HG03097 (cell line): ENCODE measurements at regions not wholly inside any gene's neighbourhood (a gene's known extent, or its start where the extent isn't known, plus 50 kb on each side); places are given as distances from the start of the nearest gene placed in this dataset.
"Not testable (repeated sequence)": the region's sequence is repeated elsewhere in the genome, so short reads cannot be mapped to it uniquely, and the experiment has no call there.

Experiments
- ATAC-seq: cut with Tn5 transposase; IDR thresholded peaks from one replicate; pipeline ENCODE4 v1.9.1; 2021; ENCODE audit not compliant: unreplicated experiment, low FRiP score

DNA sequence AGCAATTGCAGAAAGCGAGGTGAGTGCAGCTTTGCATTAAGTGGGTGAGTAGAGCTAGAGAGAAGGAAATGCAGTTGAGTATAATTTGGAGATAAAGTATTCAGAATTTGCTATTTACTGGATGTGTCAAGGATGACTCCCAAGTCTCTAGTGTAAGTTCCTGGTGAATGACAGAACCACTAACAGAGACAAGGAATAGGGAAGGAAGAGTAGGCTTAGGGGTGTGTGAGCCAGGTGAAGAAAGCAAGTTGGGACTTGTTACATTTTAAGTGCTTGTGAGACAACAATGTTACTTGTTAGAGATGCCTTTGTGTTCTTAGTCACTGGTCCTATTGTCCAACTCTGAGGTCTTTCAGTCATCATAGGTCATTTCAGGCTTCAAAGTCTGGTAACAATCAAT is 70.8 kb downstream of the TBC1D26 start:
- ATAC-seq = not testable (repeated sequence)

DNA sequence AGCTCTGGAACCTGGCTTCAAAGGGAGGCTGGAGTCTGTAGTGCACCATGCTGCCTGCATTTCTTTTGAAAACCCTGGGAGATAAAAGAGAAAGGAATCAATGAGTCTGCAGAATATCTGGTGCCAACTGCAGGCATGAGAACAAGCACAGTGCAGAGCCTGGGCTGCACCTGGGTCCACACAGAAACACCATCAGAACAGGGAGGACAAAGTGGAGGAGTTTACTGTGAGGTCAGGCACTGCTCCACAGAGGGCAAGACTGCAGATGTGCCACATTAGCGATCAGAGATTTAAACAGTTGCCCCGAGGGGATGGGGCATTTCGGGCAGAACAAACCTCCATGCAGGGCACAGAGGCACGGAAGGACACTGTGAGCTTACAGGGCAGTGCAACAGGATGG is 74.7 kb downstream of the TBC1D26 start:
- not testable (repeated sequence) for ATAC-seq

GRCh38 chr17:15813388-15813787 is 81.3 kb downstream of the TBC1D26 start:
- ATAC-seq = not testable (repeated sequence)

DNA sequence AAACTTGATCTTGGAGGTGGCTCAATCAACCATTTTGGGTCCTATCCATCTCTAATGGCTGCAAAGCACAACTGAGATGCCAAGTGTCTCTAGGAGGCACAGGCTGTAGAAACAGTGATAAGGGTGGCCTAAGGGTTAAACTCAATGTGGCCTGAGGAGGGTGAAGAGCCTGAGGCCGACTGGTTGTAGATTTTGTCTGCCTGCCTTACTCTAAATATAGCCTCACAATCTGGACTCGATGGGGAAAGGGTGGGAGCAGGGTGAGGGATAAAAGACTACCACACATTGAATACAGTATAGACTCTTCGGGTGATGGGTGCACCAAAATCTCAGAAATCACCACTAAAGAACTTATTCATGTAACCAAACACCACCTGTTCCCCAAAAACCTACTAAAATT is 81.9 kb downstream of the TBC1D26 start:
- ATAC-seq = not testable (repeated sequence)

- ATAC-seq = not testable (repeated sequence)
These were observed 85.8 kb downstream of the TBC1D26 start for GRCh38 chr17:15817861-15818260.

GRCh38 chr17:15822280-15822679 is 90.2 kb downstream of the TBC1D26 start:
- not testable (repeated sequence) for ATAC-seq

- ATAC-seq = not testable (repeated sequence)
These were observed 96.7 kb downstream of the TBC1D26 start for GRCh38 chr17:15828727-15829314.

DNA sequence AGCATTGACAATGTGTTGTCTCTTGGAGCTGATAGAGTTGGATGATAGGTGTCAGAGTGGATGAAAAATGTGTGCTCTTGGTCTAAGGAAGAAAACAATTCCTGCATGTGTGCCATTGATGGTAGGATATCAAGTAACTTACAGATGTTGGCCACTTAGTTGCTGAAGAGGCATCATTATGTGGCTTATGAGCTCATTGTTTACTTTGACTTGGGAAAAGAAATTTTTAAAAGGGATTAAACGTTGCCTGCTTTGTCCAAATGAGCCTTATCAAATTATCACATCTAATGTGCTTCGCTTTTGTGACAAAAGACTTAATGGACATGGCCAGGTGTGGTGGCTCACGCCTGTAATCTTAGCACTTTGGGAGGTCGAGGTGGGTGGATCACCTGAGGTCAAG is 98.1 kb downstream of the TBC1D26 start:
- not testable (repeated sequence) for ATAC-seq

- peak; percentile 87 for ATAC-seq
These were observed 99.1 kb downstream of the TBC1D26 start for GRCh38 chr17:15831182-15831581.

GRCh38 chr17:15832921-15833480 is 100.9 kb downstream of the TBC1D26 start:
- not testable (repeated sequence) for ATAC-seq

DNA sequence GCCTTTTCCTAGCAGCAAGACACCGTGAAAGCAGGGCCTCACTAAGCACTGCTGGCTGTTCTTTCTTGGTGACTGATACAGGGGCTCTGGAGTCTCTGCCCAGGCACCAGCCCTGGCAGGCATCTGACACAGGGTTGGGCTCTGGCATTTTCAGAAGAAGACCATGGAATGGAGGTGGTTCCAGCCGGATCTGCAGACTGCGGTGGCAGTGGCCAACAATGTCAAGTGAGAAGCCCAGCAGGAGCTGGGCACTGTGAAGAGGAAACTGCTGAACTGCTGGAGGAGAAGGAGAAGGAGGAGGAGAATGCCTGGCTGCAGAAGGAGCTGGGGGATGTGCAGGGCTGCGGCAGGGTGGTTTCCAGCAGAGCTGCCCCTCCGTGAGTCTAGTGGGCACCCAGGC is 101.8 kb downstream of the TBC1D26 start:
- not testable (repeated sequence) for ATAC-seq

DNA sequence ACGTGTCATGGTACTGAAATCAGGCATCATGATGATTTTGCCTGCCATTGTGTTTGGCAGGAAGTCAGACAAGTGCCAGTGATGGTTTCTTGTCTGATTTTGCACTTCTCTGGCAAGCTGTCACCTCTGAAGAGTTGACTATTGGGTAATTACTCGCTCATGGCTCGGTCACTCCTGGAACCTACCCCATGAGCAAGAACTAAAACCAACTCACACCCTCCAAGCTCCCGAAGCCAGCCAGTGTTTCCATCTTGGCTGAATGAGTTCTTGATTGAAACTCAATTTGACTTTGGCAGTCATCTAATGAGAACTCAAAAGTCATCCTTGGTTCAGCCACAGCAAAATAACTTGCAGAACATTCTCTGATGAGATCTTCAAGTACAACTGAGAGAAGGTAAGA is 103.4 kb downstream of the TBC1D26 start:
- ATAC-seq = not testable (repeated sequence)

GRCh38 chr17:15836249-15836982 is 104.3 kb downstream of the TBC1D26 start:
- not testable (repeated sequence) for ATAC-seq

DNA sequence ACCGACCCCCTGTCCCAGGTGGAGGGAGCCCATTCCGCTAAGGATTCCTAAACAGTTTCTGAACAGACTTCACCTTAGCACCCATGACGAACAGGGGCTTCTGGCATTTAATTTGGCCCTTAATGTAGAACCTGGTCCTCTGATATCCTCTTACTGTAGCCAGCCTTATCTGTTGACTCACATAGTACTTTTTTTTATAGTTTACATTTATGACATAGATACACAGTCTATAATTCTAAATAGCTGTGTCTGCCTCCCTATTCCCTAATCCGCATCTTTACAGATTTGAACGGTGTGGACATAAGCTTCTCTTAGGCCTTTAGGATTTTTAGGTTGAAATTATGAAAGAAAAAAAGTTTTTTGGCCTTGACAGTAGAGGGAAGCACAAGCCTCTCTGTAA is 104.9 kb downstream of the TBC1D26 start:
- ATAC-seq = not testable (repeated sequence)

DNA sequence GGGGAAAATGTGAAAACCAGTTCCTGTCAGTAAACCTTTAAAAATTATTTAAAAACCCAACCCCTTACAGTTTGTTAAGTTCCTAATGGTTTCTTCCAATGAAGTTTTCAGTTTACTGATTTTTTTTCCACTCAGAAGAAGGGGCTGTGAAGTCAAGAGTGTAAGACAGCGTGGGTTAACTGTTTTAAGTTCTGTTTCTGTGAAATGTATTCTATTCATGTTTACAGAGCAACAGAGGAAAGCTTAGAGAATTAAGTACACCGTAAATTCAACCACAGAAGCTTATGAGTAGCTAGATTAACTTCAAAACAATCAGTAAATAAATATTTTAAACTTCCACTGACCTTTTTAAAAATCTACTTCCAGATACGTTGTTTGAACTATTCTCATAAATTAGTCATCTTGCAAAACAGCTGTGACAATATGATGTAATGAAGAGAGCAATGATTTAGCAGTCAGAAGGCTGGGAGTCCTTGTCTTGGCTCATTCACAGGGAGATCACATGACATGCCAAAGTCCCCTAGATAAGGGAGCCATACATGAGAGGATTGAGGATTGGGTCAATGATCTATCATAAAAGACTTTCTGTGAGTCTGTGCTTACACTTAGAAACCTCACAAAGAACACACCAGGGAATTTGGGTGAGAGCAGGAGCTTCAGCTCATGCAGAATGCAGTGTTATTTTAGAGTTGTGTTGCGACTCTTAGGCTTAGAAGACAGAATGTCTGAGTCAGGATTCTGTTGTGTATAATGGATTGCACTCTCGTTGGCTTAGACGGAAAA is 97.3 kb upstream of the ADORA2B start:
- not testable (repeated sequence) for ATAC-seq

- ATAC-seq = not testable (repeated sequence)
These were observed 95.9 kb upstream of the ADORA2B start for GRCh38 chr17:15849054-15849453.

DNA sequence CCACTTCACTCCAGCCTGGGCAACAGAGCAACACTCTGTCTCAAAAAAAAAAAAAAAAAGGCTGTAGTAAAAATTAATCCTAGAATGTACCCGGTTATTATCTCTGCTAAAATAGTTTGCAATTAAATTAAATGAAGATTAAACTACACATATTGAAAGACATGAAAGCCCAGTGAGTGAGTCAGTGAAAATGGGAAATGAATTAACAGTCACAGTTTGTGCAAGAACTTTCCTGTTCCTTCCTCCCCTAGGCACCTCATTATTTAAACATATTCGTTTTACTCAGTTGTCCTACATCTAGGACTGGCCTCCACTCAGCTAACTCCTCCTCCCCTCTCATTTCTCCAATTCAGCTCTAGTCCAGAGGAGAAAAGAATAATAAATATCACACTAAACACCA is 94.9 kb upstream of the ADORA2B start:
- not testable (repeated sequence) for ATAC-seq

DNA sequence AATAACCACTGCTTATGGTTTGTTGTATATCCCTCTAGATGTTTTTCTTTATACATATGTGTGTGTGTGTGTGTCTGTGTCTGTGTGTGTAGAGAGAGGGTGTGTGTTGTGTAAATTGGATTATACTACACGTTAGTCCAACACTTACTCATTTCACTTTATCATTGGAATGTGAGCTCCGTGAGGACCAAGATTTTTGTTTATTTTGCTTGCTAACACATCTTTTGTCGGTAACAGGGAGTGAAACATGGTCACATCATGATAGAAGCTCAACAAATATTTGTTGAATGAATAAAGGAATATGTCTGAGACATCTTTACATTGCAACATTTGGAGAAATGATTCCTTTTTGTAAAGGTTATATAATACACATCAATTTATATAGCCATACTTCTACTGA is 94.2 kb upstream of the ADORA2B start:
- ATAC-seq = not testable (repeated sequence)

DNA sequence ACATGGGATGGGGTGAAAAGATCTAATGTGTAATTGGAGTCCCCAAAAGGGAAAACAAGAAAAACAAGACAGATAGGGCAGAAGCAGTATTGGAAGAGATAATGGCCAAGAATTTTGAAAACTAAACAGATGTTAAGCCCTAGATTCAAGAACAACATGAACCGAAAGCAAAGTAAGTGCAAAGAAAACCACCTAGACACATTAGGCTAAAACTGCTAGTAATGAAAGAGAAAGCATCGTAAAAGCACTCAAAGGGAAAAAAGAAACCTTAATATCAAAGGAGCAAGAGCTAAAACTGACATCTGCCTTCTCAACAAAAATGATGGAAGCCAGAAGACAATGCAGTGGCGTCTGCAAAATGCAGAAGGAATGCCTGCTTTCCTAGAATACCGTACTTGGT is 92.1 kb upstream of the ADORA2B start:
- not testable (repeated sequence) for ATAC-seq

DNA sequence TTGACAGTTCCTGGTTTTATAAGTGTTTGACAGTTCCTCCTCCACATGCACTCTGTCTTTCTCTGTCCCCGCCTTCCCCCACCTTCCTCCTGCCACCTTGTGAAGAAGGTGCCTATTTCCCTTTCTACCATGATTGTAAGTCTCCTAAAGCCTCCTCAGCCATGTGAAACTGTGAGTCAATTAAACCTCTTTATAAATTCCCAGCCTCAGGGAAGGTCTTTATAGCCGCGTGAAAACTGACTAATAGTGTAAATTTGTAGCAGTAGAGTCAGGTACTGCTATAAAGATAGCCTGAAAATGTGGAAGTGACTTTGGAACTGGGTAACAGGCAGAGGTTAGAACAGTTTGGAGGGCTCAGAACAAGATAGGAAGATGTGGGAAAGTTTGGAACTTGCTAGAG is 88.7 kb upstream of the ADORA2B start:
- ATAC-seq = not testable (repeated sequence)

- ATAC-seq = not testable (repeated sequence)
These were observed 88.2 kb upstream of the ADORA2B start for GRCh38 chr17:15856745-15857144.
